Skeletal muscle satellite cell (primary cell): ENCODE measurements at regions not wholly inside any gene's neighbourhood (a gene's known extent, or its start where the extent isn't known, plus 50 kb on each side); places are given as distances from the start of the nearest gene placed in this dataset.

Experiments used
- H3K27me3 ChIP-seq: 2 replicates; pipeline ENCODE4 v1.7.0; 2013; ENCODE audit warnings: low read length; ENCODE audit not compliant: control insufficient read depth, insufficient read depth
- H3K36me3 ChIP-seq: 2 replicates; pipeline ENCODE4 v1.7.0; 2013; ENCODE audit warnings: mild to moderate bottlenecking, control low read depth, low read length; ENCODE audit not compliant: insufficient read depth
- H3K4me1 ChIP-seq: 2 replicates; pipeline ENCODE4 v1.7.0; 2013; ENCODE audit warnings: low read length; ENCODE audit not compliant: control insufficient read depth, insufficient read depth
- H3K4me2 ChIP-seq: 2 replicates; pipeline ENCODE4 v1.7.0; 2013; ENCODE audit warnings: mild to moderate bottlenecking, low read length
- H3K4me3 ChIP-seq: 2 replicates; pipeline ENCODE4 v1.7.0; 2013; ENCODE audit warnings: low read length
- H3K9ac ChIP-seq: 2 replicates; pipeline ENCODE4 v1.7.0; 2013; ENCODE audit warnings: mild to moderate bottlenecking, low read depth, low read length, moderate library complexity
- H3K9me3 ChIP-seq: replicated peaks from 2 replicates; pipeline ENCODE4 v1.7.0; 2013; ENCODE audit warnings: mild to moderate bottlenecking, control low read depth, low read length

GRCh38 chr20:22515264-22515663, 69.1 kb downstream of the FOXA2 start:
- Histone ChIP-seq H3K27me3 (no peaks in the 10 kb centered on the region), H3K4me3 (no peak overlapping the region), H3K36me3 (no peaks in the 10 kb centered on the region), H3K4me1 (no peaks in the 10 kb centered on the region), H3K4me2 (no peak overlapping the region), H3K9me3 (no peaks in the 10 kb centered on the region), H3K9ac (no peak overlapping the region)

GRCh38 chr20:22513574-22513973, 70.8 kb downstream of the FOXA2 start:
- Histone ChIP-seq H3K4me3 (no peak overlapping the region), H3K4me2 (no peak overlapping the region), H3K4me1 (no peaks in the 10 kb centered on the region), H3K9me3 (no peaks in the 10 kb centered on the region), H3K36me3 (no peaks in the 10 kb centered on the region), H3K9ac (no peak overlapping the region), H3K27me3 (no peaks in the 10 kb centered on the region)

DNA sequence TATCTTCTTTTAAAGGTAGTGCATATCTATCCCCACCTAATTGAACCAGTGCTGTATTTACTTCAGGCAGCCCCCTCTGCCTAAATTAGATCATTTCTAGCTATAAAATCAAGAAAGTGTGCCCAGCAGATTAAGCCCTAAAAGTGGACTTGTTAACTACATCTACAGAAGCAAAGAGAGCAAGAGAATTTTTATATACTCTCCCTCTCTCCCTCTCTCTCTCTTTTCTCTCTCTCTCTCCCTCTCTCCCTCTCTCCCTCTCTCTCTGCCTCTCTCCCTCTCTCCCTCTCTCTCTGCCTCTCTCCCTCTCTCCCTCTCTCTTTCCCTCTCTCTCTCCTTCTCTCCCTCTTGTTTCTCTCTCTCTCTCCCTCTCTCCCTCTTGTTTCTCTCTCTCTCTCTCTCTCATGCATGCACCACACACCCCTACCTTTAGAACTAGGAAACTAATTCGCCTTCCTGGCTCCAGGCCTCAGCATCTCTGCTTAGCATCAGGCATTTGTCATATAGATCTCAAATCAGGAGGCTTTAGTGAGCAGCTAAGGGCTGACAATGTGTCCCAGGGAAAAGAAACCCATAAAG, 71.4 kb downstream of the FOXA2 start:
- Histone ChIP-seq H3K9ac (no peak overlapping the region), H3K36me3 (no peaks in the 10 kb centered on the region), H3K4me1 (no peaks in the 10 kb centered on the region), H3K4me2 (no peak overlapping the region), H3K27me3 (no peaks in the 10 kb centered on the region), H3K4me3 (no peak overlapping the region), H3K9me3 (no peaks in the 10 kb centered on the region)

DNA sequence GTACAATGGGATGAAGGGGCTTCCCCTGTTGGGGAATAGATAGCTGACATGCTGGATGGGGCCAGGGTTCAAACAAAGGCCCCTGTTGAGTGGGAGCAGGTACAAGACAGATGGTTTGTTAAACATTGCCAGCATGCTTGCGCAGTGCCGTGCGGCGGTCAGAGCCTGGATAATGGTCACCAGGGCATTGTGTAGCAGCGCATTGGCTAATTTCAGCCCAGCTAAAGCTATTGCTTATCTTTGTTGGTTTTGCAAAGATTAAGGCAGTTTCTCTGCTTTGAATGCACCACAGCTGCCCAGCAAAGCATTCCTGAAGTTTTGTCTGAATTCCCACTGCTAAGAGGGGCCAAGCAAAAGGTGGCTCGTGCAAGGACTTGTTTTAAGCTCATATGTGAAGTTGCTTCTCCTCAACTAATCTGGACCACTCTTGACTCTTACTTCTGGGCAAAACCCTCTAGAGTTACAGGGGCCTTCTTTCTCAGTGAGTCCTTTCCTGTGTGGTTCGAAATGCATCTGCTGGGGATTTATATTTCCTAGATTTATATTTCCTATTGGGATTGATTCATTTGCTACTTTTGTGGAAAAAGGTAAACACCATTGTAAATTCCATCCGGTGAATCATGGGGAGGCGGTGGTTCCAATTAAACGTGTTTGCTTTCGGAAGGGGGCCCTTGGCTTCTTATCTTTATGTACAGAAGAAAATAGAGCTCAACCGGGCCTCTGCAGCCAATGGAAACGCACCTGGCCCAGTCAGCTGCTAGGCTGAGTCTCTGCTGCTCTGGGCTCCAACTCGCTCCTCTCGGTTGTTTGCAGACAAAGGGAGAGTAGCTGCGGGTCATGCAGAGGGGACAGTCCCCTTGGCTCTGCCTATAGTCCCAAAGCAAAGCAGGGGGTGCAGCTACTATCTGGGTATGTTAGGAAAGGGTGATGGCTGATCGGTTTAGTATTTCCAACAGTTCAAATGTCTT, 72.1 kb downstream of the FOXA2 start:
- no peaks in the 10 kb centered on the region for H3K36me3 ChIP-seq
- no peak overlapping the region for H3K4me2 ChIP-seq
- no peak overlapping the region for H3K9ac ChIP-seq
- no peaks in the 10 kb centered on the region for H3K9me3 ChIP-seq
- no peak overlapping the region for H3K4me3 ChIP-seq
- H3K4me1 ChIP-seq: no peaks in the 10 kb centered on the region
- H3K27me3 ChIP-seq: no peaks in the 10 kb centered on the region

DNA sequence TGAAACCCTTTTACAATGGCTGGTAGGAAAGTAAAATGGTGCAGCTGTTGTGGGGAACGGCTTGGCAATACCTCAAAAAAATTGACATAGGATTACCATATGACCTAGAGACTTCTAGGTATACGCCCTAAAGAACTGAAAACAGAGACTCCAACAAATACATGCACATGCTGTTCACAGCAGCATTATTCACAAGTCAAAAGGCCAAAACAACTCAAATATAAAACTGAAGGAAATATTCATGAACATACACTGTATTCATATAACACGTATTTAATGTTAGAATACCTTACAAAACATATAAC, 74.6 kb downstream of the FOXA2 start:
- H3K36me3 ChIP-seq: no peaks in the 10 kb centered on the region
- no peaks in the 10 kb centered on the region for H3K9me3 ChIP-seq
- no peak overlapping the region for H3K4me2 ChIP-seq
- H3K27me3 ChIP-seq: no peaks in the 10 kb centered on the region
- H3K9ac ChIP-seq: no peak overlapping the region
- no peaks in the 10 kb centered on the region for H3K4me1 ChIP-seq
- no peak overlapping the region for H3K4me3 ChIP-seq

GRCh38 chr20:22509090-22509842, 75.1 kb downstream of the FOXA2 start:
- Histone ChIP-seq H3K9ac (no peak overlapping the region), H3K4me1 (no peaks in the 10 kb centered on the region), H3K36me3 (no peaks in the 10 kb centered on the region), H3K4me3 (no peak overlapping the region), H3K4me2 (no peak overlapping the region), H3K9me3 (no peaks in the 10 kb centered on the region), H3K27me3 (no peaks in the 10 kb centered on the region)

- H3K36me3 ChIP-seq: no peaks in the 10 kb centered on the region
- no peak overlapping the region for H3K4me3 ChIP-seq
- no peak overlapping the region for H3K9ac ChIP-seq
- H3K27me3 ChIP-seq: no peaks in the 10 kb centered on the region
- H3K4me2 ChIP-seq: no peak overlapping the region
- no peaks in the 10 kb centered on the region for H3K9me3 ChIP-seq
- no peaks in the 10 kb centered on the region for H3K4me1 ChIP-seq
These were observed 75.9 kb downstream of the FOXA2 start for GRCh38 chr20:22508426-22508825.

DNA sequence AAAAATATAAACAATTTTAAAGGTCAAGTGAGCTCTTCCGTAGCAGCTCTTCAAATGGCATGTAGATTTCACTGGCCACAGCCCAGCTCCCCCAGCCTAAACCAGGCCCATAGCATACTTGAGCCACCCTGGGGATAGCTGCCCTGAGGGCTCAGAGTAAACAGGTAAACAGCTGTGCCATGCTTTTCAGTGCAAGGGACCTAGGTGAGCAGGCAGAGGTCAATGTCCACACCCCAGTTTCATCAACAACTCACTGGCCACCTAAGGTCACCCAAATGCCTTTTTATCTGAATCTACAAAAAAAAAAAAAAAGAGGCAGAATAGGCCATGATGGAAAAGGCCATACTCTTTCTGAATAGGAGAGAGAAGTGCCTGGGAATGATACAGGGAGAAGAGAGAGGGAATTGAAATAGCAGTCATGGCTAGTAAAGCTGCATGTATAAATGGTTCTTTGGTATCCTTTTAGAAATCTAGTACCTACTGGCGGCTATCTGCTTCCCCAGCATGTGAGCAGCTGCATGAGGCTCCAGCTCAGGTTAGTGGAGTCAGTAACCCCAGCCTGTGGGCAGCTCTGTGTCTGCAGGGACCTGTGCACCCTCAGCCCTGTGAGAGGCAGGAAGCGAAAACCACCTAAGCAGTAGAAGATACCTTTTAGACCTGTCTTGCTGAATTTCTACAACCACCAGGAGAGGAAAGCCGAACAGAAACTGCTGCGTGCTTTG, 77.0 kb downstream of the FOXA2 start:
- Histone ChIP-seq H3K36me3 (no peaks in the 10 kb centered on the region), H3K9ac (no peak overlapping the region), H3K4me2 (no peak overlapping the region), H3K4me1 (no peaks in the 10 kb centered on the region), H3K4me3 (no peak overlapping the region), H3K9me3 (no peaks in the 10 kb centered on the region), H3K27me3 (no peaks in the 10 kb centered on the region)

DNA sequence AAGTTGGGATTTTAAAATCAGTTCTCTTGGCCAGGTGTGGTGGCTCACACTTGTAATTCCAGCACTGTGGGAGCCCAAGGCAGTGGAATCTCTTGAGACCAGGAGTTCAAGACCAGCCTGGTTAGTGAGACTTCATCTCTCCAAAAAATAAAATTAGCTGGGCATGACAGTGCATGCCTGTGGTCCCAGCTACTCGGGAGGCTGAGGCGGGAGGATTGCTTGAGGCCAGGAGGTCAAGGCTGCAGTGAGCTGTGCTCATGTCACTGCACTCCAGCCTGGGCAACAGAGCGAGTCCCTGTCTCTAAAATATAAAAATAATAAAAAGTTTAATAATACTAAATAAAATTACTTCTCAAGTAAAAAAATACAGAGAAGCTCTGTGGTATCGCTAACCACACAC, 77.5 kb downstream of the FOXA2 start:
- Histone ChIP-seq H3K4me1 (no peaks in the 10 kb centered on the region), H3K4me3 (no peak overlapping the region), H3K9me3 (no peaks in the 10 kb centered on the region), H3K27me3 (no peaks in the 10 kb centered on the region), H3K4me2 (no peak overlapping the region), H3K36me3 (no peaks in the 10 kb centered on the region), H3K9ac (no peak overlapping the region)

DNA sequence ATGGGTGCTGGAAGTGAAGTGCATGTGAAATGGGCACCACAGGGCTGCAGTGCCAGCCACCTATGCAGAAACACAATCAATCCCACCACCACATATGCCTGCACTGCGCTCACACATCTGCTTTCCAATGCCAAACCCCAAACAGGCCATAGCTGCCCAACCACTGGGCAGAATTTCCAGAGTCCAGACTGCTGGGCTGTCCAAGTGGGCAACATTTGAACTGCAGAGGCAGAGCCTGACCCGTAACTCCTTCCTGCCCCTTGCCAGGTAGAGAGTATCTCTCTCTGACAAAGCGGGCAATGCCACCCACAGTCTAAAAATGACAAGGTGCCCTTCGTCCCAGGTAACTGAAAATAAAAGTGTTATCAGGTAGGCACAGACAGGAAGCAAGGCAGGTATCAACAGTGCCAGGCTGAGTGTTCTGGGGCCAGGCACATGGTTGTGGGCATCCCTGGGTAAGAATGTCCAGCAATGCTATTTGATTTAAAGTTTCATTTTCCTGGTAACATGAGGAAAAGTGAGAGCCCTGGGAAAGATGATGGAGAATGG, 79.5 kb downstream of the FOXA2 start:
- Histone ChIP-seq H3K36me3 (no peaks in the 10 kb centered on the region), H3K4me3 (no peak overlapping the region), H3K4me2 (no peak overlapping the region), H3K9ac (no peak overlapping the region), H3K9me3 (no peaks in the 10 kb centered on the region), H3K4me1 (no peaks in the 10 kb centered on the region), H3K27me3 (no peaks in the 10 kb centered on the region)

DNA sequence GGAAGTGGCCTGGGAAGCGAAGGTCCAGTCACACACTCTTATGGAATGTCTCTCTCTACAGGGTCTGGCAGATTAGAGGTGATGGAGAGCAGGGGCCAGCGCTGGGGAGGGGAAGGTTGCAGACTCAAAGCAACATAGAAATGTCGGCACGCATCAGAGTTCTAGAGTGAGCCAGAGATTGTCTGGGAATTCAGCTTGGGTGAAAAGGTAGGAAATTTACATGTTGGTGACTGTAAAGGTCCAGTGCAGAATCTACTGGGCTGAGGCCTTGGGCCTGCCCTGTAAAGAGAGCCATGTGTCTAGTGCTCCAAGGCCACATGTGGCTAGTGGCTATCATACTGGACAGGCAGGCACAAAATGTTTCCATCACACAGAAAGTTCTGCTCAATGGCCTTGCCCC, 80.8 kb downstream of the FOXA2 start:
- Histone ChIP-seq H3K4me2 (no peak overlapping the region), H3K36me3 (no peaks in the 10 kb centered on the region), H3K4me1 (no peaks in the 10 kb centered on the region), H3K27me3 (no peaks in the 10 kb centered on the region), H3K9me3 (no peaks in the 10 kb centered on the region), H3K9ac (no peak overlapping the region), H3K4me3 (no peak overlapping the region)
